Gastroesophageal sphincter (tissue), 4 donors: ENCODE measurements at regions not wholly inside any gene's neighbourhood (a gene's known extent, or its start where the extent isn't known, plus 50 kb on each side); places are given as distances from the start of the nearest gene placed in this dataset.

Experiments
- ATAC-seq: fragments of 150-250 bp; one replicate; pipeline ENCODE4 v1.9.1; 2016; ENCODE audit warnings: mild to moderate bottlenecking, moderate library complexity
- H3K27ac ChIP-seq, 4 donors: fragments of 200-600 bp; sonication (generic) in 3 of 4; 1 replicate in 3 of 4; 2 replicates in 1 of 4; pipeline ENCODE4 v1.5.1; 2016 to 2019
- H3K27me3 ChIP-seq: fragments of 200-600 bp; sonication (generic); one replicate; pipeline ENCODE4 v1.5.1; 2019
- H3K36me3 ChIP-seq, 2 donors: fragments of 200-600 bp; sonication (generic); one replicate each; pipeline ENCODE4 v1.5.1; 2019; ENCODE audit warnings: control low read depth in 1 of 2
- H3K4me1 ChIP-seq, 3 donors: fragments of 200-600 bp; sonication (generic); 1 replicate in 2 of 3; 2 replicates in 1 of 3; pipeline ENCODE4 v1.5.1; 2016 to 2019; ENCODE audit warnings: control low read depth in 2 of 3
- H3K4me3 ChIP-seq, 2 donors: fragments of 200-600 bp; sonication (generic); one replicate each; pipeline ENCODE4 v1.5.1; 2019; ENCODE audit warnings: mild to moderate bottlenecking in 1 of 2, moderate library complexity in 1 of 2
- H3K9me3 ChIP-seq, 3 donors: fragments of 200-600 bp; sonication (generic); one replicate each; pipeline ENCODE4 v1.5.1; 2017 to 2019; ENCODE audit warnings: control low read depth in 2 of 3
- CTCF ChIP-seq, 4 experiments: fragments of 200-600 bp in 2 of 4; fragments of 450-650 bp in 2 of 4; sonication (generic) in 1 of 4; IDR thresholded peaks; one replicate each; pipeline ENCODE4 v1.5.1; 2017 to 2019; ENCODE audit warnings: antibody characterized with exemption in 4 of 4, mild to moderate bottlenecking in 2 of 4, moderate library complexity in 2 of 4
- EP300 ChIP-seq: sonication (generic); formaldehyde crosslinking; IDR thresholded peaks from one replicate; pipeline ENCODE4 v1.6.1; 2017; ENCODE audit warnings: antibody characterized with exemption, mild to moderate bottlenecking
- POLR2A ChIP-seq, 2 donors: fragments of 450-650 bp; IDR thresholded peaks; one replicate each; pipeline ENCODE4 v1.6.1; 2017; ENCODE audit warnings: antibody characterized with exemption in 2 of 2, mild to moderate bottlenecking in 2 of 2, moderate library complexity in 1 of 2
- POLR2AphosphoS5 ChIP-seq: sonication (generic); formaldehyde crosslinking; IDR thresholded peaks from one replicate; pipeline ENCODE4 v1.6.1; 2017; ENCODE audit warnings: antibody characterized with exemption
- WGBS, 2 donors: methylation state at CpG; one replicate each; pipeline ENCODE4 v1.1.5; 2018; ENCODE audit warnings: low coverage in 1 of 2; 5-methylcytosine and 5-hydroxymethylcytosine counted together

- no peak overlapping the region for H3K4me3 ChIP-seq
- WGBS, 2 donors: 33 to 58% methylated on average over 3 to 8 of the region's 8 CpGs
- TF ChIP-seq POLR2A (IDR thresholded peaks at IDR 0.05): no peak
- TF ChIP-seq CTCF (IDR thresholded peaks at IDR 0.05): no peak
- no peak for TF ChIP-seq POLR2AphosphoS5
- no peak for TF ChIP-seq EP300
- H3K9me3 ChIP-seq: peaks cover 0 to 9% (median 0%) of the 10 kb centered on the region in 3 donors
- no peaks in the 10 kb centered on the region for H3K4me1 ChIP-seq
- no peaks in the 10 kb centered on the region for H3K36me3 ChIP-seq
- H3K27me3 ChIP-seq: no peaks in the 10 kb centered on the region
- no peak for ATAC-seq
- no peak overlapping the region for H3K27ac ChIP-seq
These were observed 130.9 kb upstream of the PRNP start for GRCh38 chr20:4555188-4555890.

DNA sequence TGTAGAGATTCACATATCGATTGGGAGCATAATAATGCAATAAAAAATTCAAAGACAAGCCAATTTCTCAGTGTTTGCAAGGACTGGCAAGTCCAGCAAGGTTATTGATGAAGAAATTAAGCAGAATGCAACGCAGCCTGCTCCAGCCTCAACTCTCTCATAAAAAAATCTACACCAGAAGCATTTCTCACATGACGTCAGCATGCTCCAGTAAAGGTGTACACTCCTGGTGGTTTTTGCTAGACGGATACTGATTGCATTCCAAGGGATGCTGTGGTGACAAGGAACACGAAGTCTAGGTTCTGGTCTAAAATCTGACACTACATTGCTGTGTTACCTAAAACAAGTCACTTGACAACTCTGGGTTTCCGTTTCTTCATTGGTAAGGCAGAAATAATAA lies 131.9 kb upstream of the PRNP start:
- no peaks in the 10 kb centered on the region for H3K36me3 ChIP-seq
- no peaks in the 10 kb centered on the region for H3K27me3 ChIP-seq
- no peak overlapping the region for H3K4me3 ChIP-seq
- ATAC-seq: no peak
- no peak overlapping the region for H3K27ac ChIP-seq
- no peak for TF ChIP-seq POLR2A (IDR thresholded peaks at IDR 0.05)
- TF ChIP-seq CTCF (IDR thresholded peaks at IDR 0.05): no peak
- no peak for TF ChIP-seq EP300
- TF ChIP-seq POLR2AphosphoS5: no peak
- WGBS, 2 donors: 75 to 76% methylated on average over 6 of the region's 6 CpGs
- no peaks in the 10 kb centered on the region for H3K4me1 ChIP-seq
- peaks cover 0 to 9% (median 0%) of the 10 kb centered on the region in 3 donors for H3K9me3 ChIP-seq

DNA sequence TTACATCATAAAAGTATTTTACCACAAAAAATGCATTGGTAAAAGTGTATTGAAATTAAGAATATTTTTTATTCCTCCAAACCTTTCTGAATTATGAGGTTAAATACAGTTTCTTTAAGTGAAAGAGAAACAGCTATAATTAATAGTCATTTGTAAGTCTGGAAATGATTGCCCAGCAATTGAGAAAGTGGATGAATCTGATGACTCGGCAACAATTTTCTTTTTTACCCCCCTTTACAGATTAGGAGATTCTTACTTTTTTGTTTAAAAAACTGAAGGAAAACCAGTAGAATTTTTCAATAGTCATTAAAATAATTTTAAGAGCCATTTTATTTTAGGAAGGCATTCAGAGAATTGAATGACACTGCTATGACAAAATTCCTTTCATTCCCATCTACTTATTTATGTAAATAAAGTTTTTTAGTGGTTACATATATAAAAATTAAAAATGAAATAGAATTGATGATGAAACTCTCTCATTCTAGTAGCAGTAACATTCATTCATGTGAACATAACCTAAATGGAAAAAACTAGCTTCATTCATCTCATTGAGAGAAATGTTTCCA lies 134.1 kb upstream of the PRNP start:
- no peak for TF ChIP-seq POLR2A (IDR thresholded peaks at IDR 0.05)
- no peak for TF ChIP-seq POLR2AphosphoS5
- no peak for TF ChIP-seq CTCF (IDR thresholded peaks at IDR 0.05)
- no peak for TF ChIP-seq EP300
- ATAC-seq: no peak
- Histone ChIP-seq H3K36me3 (no peaks in the 10 kb centered on the region), H3K9me3 (peaks cover 0 to 6% (median 0%) of the 10 kb centered on the region in 3 donors), H3K27me3 (no peaks in the 10 kb centered on the region), H3K4me3 (no peak overlapping the region), H3K27ac (no peak overlapping the region), H3K4me1 (no peaks in the 10 kb centered on the region)
- WGBS, 2 donors: 64 to 73% methylated on average over 1 of the region's 1 CpG

DNA sequence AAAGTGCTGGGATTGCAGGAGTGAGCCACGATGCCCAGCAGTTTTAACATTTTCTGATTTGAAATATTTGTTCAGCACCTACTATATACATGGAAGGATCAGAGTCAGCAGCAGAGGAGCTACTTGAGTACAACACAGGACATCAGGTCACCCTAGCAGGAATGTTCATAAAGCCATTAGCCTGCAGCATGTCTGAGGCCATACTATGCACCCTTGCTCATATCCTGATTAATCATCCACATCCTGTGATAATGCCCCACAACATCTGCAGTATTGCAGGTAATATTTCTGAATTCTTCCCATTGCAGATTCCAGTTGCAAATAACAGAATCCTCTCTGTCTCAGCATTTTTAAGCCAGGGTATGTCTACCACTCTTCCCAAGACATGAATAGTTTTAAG lies 135.5 kb upstream of the PRNP start:
- no peak for ATAC-seq
- Histone ChIP-seq H3K27me3 (no peaks in the 10 kb centered on the region), H3K36me3 (no peaks in the 10 kb centered on the region), H3K4me3 (no peak overlapping the region), H3K27ac (no peak overlapping the region), H3K9me3 (peaks cover 0 to 6% (median 0%) of the 10 kb centered on the region in 3 donors), H3K4me1 (no peaks in the 10 kb centered on the region)
- no peak for TF ChIP-seq POLR2AphosphoS5
- no peak for TF ChIP-seq POLR2A (IDR thresholded peaks at IDR 0.05)
- no peak for TF ChIP-seq EP300
- TF ChIP-seq CTCF (IDR thresholded peaks at IDR 0.05): no peak
- WGBS, 2 donors: 40% methylated on average over 1 of the region's 1 CpG; no CpG with 5 or more reads in 1 of the 2 donors

- WGBS, 2 donors: 44 to 47% methylated on average over 4 of the region's 4 CpGs
- no peaks in the 10 kb centered on the region for H3K27me3 ChIP-seq
- H3K4me3 ChIP-seq: no peak overlapping the region
- no peaks in the 10 kb centered on the region for H3K4me1 ChIP-seq
- TF ChIP-seq POLR2A (IDR thresholded peaks at IDR 0.05) (no peak), EP300 (no peak), POLR2AphosphoS5 (no peak), CTCF (IDR thresholded peaks at IDR 0.05) (no peak)
- H3K27ac ChIP-seq: no peak overlapping the region
- H3K36me3 ChIP-seq: no peaks in the 10 kb centered on the region
- H3K9me3 ChIP-seq: peaks cover 0 to 6% (median 0%) of the 10 kb centered on the region in 3 donors
- no peak for ATAC-seq
These were observed 136.5 kb upstream of the PRNP start for GRCh38 chr20:4549711-4550259.
